IPS DF 6.9 (cell line): ENCODE measurements at regions not wholly inside any gene's neighbourhood (a gene's known extent, or its start where the extent isn't known, plus 50 kb on each side); places are given as distances from the start of the nearest gene placed in this dataset.

ENCODE experiments used
- DNase-seq: peaks from one replicate; pipeline ENCODE4 v3.0.0-alpha.2; 2013; ENCODE audit warnings: low read depth, low spot score
- H3K27ac ChIP-seq: one replicate; pipeline ENCODE4 v1.5.1; 2013; ENCODE audit warnings: low read length, control low read depth
- H3K27me3 ChIP-seq: 2 replicates; pipeline ENCODE4 v1.6.1; 2013; ENCODE audit warnings: mild to moderate bottlenecking, low read length; ENCODE audit not compliant: control insufficient read depth, insufficient read depth
- H3K36me3 ChIP-seq: 2 replicates; pipeline ENCODE4 v1.6.1; 2013; ENCODE audit warnings: low read length; ENCODE audit not compliant: control insufficient read depth, insufficient read depth
- H3K4me1 ChIP-seq: 2 replicates; pipeline ENCODE4 v1.6.1; 2013; ENCODE audit warnings: low read length; ENCODE audit not compliant: control insufficient read depth, insufficient read depth
- H3K4me3 ChIP-seq: 2 replicates; pipeline ENCODE4 v1.5.1; 2013; ENCODE audit warnings: mild to moderate bottlenecking, low read length
- H3K9me3 ChIP-seq: 2 replicates; pipeline ENCODE4 v1.6.1; 2013; ENCODE audit warnings: low read length, inconsistent platforms; ENCODE audit not compliant: control insufficient read depth, insufficient read depth
- WGBS: extraction: QIAGEN DNeasy Blood & Tissue Kit; methylation state at CpG from one replicate; pipeline ENCODE4 v1.1.7; 2013; ENCODE audit warnings: mixed read lengths, missing lambda C conversion rate; ENCODE audit not compliant: insufficient read length, insufficient coverage; 5-methylcytosine and 5-hydroxymethylcytosine counted together

DNA sequence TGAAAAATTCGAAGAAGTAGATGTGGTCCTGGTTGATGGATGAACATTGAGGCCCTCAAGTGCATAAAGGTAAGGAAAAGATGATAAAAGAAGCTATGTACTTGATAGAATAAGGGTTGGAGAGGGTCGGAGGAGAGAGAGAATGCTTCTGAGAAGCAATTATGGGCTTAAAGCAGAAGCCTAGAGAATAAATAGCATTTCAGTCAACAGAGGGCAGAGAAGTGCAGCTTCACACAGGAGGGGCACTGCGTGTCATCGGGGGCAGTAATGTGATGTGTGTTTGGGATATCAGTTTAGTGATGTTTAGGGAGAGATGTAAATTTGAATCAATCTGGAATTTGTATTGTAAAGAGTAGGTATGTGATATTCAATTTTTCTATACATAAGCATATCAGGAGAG is 334.5 kb downstream of the PIK3C3 start:
- 100% methylated on average over 2 of the region's 4 CpGs for WGBS
- H3K27ac ChIP-seq = no peak overlapping the region

DNA sequence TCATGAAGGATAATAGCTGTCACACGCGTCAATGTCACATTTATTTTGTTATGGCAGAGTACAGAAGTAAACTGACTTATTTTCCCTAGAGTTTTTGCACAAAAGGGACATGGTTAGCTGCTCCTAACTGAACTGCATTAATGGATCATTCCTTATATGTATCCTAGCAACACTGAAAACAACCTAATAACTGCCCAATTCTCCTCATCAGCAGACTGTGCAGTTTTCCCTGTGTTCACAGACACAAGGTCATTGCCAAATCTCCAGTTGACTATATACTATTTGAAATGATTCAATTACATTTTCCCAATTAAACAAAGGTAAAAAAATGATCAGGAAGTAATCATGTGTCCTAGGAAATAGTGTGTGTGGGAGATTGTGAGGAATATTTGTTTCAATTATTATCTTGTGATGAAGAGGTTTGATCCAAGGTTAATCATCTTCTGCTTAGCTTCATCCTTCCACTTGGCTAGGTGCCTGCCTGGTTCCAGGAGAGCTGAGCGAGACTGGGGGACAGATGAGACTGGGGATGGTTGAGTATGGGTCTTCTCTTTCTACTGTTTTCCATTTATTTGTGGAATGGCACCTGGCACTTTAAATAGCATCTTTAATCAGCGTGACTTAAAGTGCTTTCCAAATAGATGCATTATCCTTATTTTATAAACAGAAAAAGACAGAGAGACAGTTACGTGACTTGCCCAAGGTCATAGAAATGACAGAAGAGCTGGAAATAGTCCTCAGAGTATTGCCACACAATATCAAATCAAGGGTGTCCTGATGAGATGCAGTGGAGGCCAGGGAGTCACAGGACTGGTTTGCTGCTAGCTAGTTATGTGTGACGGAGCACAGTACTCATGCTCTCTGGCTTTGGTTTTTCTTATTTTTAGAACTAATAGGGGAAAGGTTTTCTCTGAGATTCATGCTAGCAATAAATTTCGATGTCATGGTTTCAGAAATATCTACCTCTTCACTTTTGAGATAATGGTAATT is 335.6 kb downstream of the PIK3C3 start:
- Histone ChIP-seq H3K36me3 (no peaks in the 10 kb centered on the region), H3K27ac (no peak overlapping the region), H3K4me3 (no peak overlapping the region), H3K9me3 (no peaks in the 10 kb centered on the region), H3K27me3 (no peaks in the 10 kb centered on the region), H3K4me1 (no peaks in the 10 kb centered on the region)
- no peak for DNase-seq
- WGBS = no CpG with 5 or more reads among the region's 7 CpGs

More for the DNA sequence above, 334.5 kb downstream of the PIK3C3 start:
- DNase-seq = no peak
- no peaks in the 10 kb centered on the region for H3K9me3 ChIP-seq
- no peaks in the 10 kb centered on the region for H3K27me3 ChIP-seq
- no peak overlapping the region for H3K4me3 ChIP-seq
- no peaks in the 10 kb centered on the region for H3K4me1 ChIP-seq
- no peaks in the 10 kb centered on the region for H3K36me3 ChIP-seq

DNA sequence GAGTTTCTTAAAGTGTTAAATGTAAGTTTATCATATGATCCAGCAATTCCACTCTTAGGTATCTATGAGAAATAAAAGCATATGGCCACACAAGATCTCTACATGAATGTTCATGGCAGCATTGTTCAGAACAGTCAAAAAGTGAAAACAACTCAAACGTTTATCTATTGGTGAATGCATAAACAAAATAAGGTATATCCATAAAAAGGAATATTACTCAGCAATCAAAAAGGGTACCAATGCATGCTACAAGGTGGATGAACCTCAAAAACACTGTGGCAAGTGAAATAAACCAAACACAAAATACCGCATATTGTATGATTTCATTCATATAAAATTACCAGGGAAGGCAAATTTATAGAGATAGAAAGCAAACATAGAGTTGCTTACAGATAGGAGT is 337.6 kb downstream of the PIK3C3 start:
- no CpG with 5 or more reads among the region's 2 CpGs for WGBS
- no peaks in the 10 kb centered on the region for H3K4me1 ChIP-seq
- no peaks in the 10 kb centered on the region for H3K9me3 ChIP-seq
- H3K27me3 ChIP-seq = no peaks in the 10 kb centered on the region
- no peak overlapping the region for H3K4me3 ChIP-seq
- no peak for DNase-seq
- no peak overlapping the region for H3K27ac ChIP-seq
- no peaks in the 10 kb centered on the region for H3K36me3 ChIP-seq

DNA sequence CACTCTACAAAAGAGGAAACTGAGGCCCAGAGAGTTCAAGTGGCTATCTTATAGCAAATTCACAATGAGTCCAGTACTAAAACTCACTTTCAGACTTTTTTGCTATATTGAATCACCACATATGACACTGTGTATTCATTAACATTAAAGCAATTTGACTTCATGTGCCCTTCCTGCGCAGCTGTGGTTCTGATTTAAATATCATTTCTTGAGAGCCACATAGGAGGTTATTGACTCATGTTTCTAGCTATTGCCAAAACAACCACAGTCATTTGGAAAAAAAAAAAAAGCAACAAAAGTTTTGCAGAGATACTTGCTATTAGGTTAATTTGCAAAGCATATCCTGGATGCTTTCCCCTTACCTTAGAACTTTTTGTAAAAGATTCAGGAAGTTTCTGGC is 341.2 kb downstream of the PIK3C3 start:
- H3K4me1 ChIP-seq = peaks cover 1% of the 10 kb centered on the region; the same call in 1 of the 2 replicates
- H3K4me3 ChIP-seq = no peak overlapping the region
- H3K36me3 ChIP-seq = no peaks in the 10 kb centered on the region
- WGBS = no CpG with 5 or more reads among the region's 1 CpG
- no peak overlapping the region for H3K27ac ChIP-seq
- H3K27me3 ChIP-seq = no peaks in the 10 kb centered on the region
- no peak for DNase-seq
- no peaks in the 10 kb centered on the region for H3K9me3 ChIP-seq

DNA sequence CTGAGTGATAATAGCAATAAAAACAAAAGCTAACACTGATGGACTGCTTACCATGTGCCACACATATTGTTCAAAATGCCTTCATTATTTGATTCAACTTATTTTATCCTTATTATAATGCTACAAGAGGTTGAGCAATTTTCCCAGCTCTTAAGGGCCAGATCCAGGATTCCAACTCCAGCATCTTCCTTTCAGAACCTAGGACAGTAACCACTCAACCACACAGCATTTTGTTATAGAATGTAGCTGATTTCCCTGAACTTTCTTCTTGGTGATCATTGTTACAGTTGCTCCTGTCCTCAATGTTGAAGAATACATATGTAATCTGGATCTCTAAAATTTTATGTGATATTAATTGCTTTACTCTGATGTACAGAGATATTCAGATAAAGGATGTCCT is 341.7 kb downstream of the PIK3C3 start:
- DNase-seq = no peak
- Histone ChIP-seq H3K27ac (no peak overlapping the region), H3K36me3 (no peaks in the 10 kb centered on the region), H3K9me3 (no peaks in the 10 kb centered on the region), H3K4me3 (no peak overlapping the region), H3K27me3 (no peaks in the 10 kb centered on the region), H3K4me1 (peaks cover 1% of the 10 kb centered on the region; the same call in 1 of the 2 replicates)

DNA sequence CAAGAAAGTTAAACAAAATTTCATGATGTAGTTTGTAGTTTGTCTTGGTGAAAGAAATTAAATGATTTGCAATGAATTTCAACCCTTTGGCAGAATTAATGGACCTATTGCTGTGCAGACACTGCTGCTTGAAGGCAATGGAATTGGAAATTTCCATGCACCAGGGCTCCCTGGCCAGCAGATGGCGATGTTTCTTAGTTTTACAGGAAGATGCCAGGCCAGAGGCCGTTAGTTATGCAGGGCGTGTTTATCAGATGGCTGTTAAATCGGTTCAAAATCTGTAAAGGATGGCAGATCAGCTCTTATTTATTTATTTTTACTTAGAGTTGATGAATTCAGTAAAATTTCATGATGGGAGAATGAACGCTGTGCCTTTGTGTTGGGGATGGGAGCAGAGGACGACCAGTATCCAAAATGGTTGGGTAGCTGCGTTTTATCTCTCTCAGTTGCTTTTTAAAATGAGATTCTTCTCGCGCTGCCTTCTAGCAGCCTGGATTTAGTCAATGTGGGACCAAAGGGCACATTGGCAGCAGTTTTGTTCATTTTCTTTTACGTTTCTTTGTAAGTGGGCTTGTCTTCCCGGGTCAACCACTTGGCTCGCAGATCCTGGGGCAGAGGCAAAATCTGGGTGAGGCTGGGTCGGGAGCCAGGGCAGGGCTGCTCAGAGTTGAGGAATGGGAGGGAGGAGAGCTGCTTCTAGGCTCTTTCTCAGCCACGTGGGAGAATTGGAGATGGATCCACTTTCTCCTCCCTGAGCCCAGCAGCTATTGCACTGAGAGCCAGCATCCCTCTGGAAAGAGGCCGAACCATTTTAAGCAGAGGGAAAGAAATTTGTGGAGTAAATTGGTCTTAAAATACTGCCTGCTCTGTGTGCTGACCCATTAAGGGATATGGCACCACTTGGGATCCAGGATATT is 344.0 kb downstream of the PIK3C3 start:
- DNase-seq = peak; percentile 41
- Histone ChIP-seq H3K27ac (no peak overlapping the region), H3K4me1 (peaks cover 1% of the 10 kb centered on the region; the same call in 1 of the 2 replicates), H3K4me3 (no peak overlapping the region), H3K27me3 (no peaks in the 10 kb centered on the region), H3K9me3 (no peaks in the 10 kb centered on the region), H3K36me3 (no peaks in the 10 kb centered on the region)
- no CpG with 5 or more reads among the region's 15 CpGs for WGBS

DNA sequence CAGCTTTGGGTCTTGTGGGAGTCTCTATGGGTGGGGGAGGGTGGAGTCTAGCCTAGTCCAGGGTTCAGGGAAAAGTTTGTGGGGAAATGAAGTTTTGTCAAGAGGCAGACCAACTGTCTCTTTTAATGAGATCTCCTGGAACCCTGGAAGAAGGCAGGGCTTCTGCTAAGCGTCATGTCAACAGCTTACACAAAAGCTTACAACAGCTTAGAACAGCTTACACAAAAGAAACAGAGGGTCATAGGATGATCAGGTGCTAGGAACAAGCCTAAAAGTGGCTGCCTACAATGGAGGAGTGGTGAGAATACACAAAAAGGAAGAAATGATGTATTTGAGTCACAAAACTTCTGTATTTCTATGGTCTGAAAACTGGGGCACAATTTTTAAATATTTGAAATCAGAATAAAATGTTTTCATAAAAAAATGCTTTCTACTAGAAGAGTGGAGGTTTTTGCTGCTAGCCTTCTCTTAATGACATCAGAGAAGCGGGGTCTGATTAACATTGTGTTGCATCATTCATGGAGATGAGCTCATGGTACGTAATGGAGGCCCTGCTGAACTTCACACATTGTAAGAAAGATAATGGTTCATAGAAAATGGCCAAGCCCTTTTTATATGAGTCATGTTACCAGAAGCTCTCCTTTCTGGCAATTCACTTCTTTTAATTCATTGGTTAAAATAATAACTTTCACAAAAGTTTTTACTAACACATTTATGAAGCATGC is 351.0 kb downstream of the PIK3C3 start:
- WGBS = no CpG with 5 or more reads among the region's 3 CpGs
- H3K4me1 ChIP-seq = no peaks in the 10 kb centered on the region
- no peaks in the 10 kb centered on the region for H3K9me3 ChIP-seq
- H3K4me3 ChIP-seq = no peak overlapping the region
- DNase-seq = no peak
- no peaks in the 10 kb centered on the region for H3K27me3 ChIP-seq
- no peaks in the 10 kb centered on the region for H3K36me3 ChIP-seq
- no peak overlapping the region for H3K27ac ChIP-seq

DNA sequence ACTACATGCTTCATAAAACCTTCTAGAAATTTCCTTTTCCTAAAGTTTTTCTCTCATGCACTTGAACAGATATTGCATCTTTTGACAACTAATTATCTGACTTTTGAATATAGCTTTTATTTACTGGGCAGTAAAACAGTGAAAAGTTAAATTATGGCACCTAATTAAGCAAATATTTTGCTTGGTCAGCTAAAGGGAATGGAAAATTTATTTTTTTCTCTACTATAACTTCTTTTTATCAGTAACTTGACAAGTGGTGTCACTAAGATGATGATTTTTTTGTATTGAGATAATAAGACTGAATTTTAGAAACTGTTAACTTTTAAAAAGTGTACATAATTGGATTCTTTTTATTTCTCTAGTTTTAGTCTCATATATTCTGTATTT is 351.6 kb downstream of the PIK3C3 start:
- no peaks in the 10 kb centered on the region for H3K9me3 ChIP-seq
- H3K4me3 ChIP-seq = no peak overlapping the region
- H3K27me3 ChIP-seq = no peaks in the 10 kb centered on the region
- no peak overlapping the region for H3K27ac ChIP-seq
- no peak for DNase-seq
- no peaks in the 10 kb centered on the region for H3K36me3 ChIP-seq
- peaks cover 1% of the 10 kb centered on the region; the same call in 1 of the 2 replicates for H3K4me1 ChIP-seq

DNA sequence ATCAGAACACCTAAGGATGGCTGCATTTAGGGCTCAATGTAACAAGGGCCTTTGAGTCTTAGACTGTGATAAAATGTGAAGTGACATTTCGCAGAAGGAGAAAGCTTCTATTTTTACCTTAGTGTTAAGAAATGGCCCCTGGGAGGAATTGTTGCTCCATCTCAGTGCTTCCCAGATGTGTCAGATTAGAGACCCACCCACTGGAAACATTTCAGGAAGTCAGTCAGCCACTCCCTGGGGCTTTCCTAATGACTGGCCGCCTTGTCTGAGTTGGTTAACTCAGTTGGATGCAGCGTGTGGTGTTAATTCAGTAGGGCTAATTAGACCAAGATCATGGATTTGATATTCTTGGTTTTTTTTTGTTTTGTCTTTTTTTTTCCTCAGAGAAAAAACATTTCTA is 355.9 kb downstream of the PIK3C3 start:
- Histone ChIP-seq H3K27me3 (no peaks in the 10 kb centered on the region), H3K36me3 (no peaks in the 10 kb centered on the region), H3K9me3 (no peaks in the 10 kb centered on the region), H3K27ac (no peak overlapping the region), H3K4me1 (peaks cover 1% of the 10 kb centered on the region; the same call in 1 of the 2 replicates), H3K4me3 (no peak overlapping the region)
- WGBS = no CpG with 5 or more reads among the region's 3 CpGs
- DNase-seq = no peak

DNA sequence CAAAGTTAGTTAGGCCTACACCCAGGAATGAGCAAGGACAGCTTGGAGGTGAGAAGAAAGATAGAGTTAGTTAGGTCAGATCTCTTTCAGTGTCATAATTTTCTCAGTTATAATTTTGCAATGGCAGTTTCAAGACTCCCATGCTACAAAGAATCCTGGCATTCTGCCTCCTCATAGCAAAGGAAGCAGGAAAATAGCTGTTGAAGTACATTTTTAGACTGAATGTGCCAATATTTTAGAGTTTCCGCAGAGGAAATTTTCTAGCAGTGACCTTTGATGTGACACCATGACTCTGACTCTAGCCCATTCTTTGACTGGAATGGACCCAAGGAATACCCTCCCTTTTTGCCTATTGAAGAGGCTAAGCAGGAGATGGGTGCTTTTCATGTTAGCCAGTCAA is 371.7 kb downstream of the PIK3C3 start:
- no CpG with 5 or more reads among the region's 1 CpG for WGBS
- H3K27me3 ChIP-seq = no peaks in the 10 kb centered on the region
- no peaks in the 10 kb centered on the region for H3K36me3 ChIP-seq
- no peak for DNase-seq
- H3K4me3 ChIP-seq = no peak overlapping the region
- no peaks in the 10 kb centered on the region for H3K4me1 ChIP-seq
- H3K27ac ChIP-seq = no peak overlapping the region
- no peaks in the 10 kb centered on the region for H3K9me3 ChIP-seq
